ENCODE measurements at regions not wholly inside any gene's neighbourhood (a gene's known extent, or its start where the extent isn't known, plus 50 kb on each side); places are given as distances from the start of the nearest gene placed in this dataset.

- Histone ChIP-seq H3K36me3 (ENCODE audit: control insufficient read depth, insufficient read depth, low read length) (no peaks in the 10 kb centered on the region), H3K9ac (ENCODE audit: insufficient read depth in 1 of 2, low read depth in 2 of 2, low read length in 2 of 2) (no peak overlapping the region), H3K4me1 (replicated peaks in 1 of 2; ENCODE audit: control insufficient read depth in 2 of 2, insufficient read depth in 2 of 2, low read length in 2 of 2) (no peaks in the 10 kb centered on the region), H3K79me2 (ENCODE audit: control insufficient read depth, insufficient read depth, low read length) (no peaks in the 10 kb centered on the region), H3K27me3 (ENCODE audit: control insufficient read depth in 2 of 2, insufficient read depth in 2 of 2, low read length in 2 of 2) (no peaks in the 10 kb centered on the region), H2AFZ (ENCODE audit: low read depth, low read length) (no peak overlapping the region), H3K27ac (ENCODE audit: extremely low read depth, low read depth, low read length) (no peak overlapping the region), H3K4me2 (ENCODE audit: insufficient read depth, low read length) (no peak overlapping the region), H3K9me3 (replicated peaks; ENCODE audit: control insufficient read depth, insufficient read depth, low read depth, low read length) (no peaks in the 10 kb centered on the region), H3K9me1 (ENCODE audit: control insufficient read depth, insufficient read depth, low read length) (no peaks in the 10 kb centered on the region), H3K4me3 (no peak overlapping the region), H4K20me1 (replicated peaks; ENCODE audit: control insufficient read depth, insufficient read depth, low read length) (no peaks in the 10 kb centered on the region)
- FAIRE-seq (no peak), DNase-seq (ENCODE audit: extremely low read depth in 1 of 4, low spot score in 3 of 4) (no peak), ATAC-seq (no peak)
- intact Hi-C loops (cut with micrococcal nuclease), result no loop called here
- BruUV-seq (replicated peaks), result no TSS peak
- TF ChIP-seq CEBPG (CRISPR knock-in tag; IDR thresholded peaks at IDR 0.05) (no peak), CEBPG (tag; conservative IDR thresholded peaks at IDR 0.05 in 1 of 2, IDR thresholded peaks at IDR 0.05 in 1 of 2) (no peak), ZNF274 (IDR thresholded peaks at IDR 0.05; ENCODE audit: borderline replicate concordance, low read depth, low read length) (no peak), TSC22D4 (tag; IDR thresholded peaks at IDR 0.05) (no peak), ETV1 (tag; conservative IDR thresholded peaks at IDR 0.05; ENCODE audit: low read depth) (no peak), ZC3H8 (IDR thresholded peaks at IDR 0.05) (no peak), ZBTB12 (CRISPR knock-in tag; IDR thresholded peaks at IDR 0.05) (no peak), ZSCAN32 (CRISPR knock-in tag; IDR thresholded peaks at IDR 0.05) (no peak), SIX5 (IDR thresholded peaks at IDR 0.05; ENCODE audit: borderline replicate concordance in 1 of 2, insufficient read depth in 1 of 2, low read depth in 1 of 2, low read length in 2 of 2) (no peak), TCF7 (IDR thresholded peaks at IDR 0.05; ENCODE audit: borderline replicate concordance) (no peak), FOXK1 (CRISPR knock-in tag; IDR thresholded peaks at IDR 0.05; ENCODE audit: borderline replicate concordance) (no peak), RBM34 (IDR thresholded peaks at IDR 0.05; ENCODE audit: borderline replicate concordance, insufficient read depth, low read length) (no peak), XRCC3 (IDR thresholded peaks at IDR 0.05) (no peak), ETS1 (conservative IDR thresholded peaks at IDR 0.05; ENCODE audit: control insufficient read depth, low read depth, low read length) (no peak)
- CTCF ChIA-PET (ENCODE audit: low intra/inter-chr PET ratio), result no interaction called here
- in situ Hi-C loops (cut with MboI), result no loop called here
- POLR2A ChIA-PET, result no interaction called here
Observed at GRCh38 chrX:46070421-46070820, 474.8 kb downstream of the ZNF674 start.
